Astrocyte (in vitro differentiated cells and primary cell): ENCODE measurements at regions not wholly inside any gene's neighbourhood (a gene's known extent, or its start where the extent isn't known, plus 50 kb on each side); places are given as distances from the start of the nearest gene placed in this dataset.

Source experiments
- CTCF ChIP-seq: IDR thresholded peaks from 2 replicates; pipeline ENCODE4 v1.5.1; 2011; ENCODE audit warnings: low read depth, mild to moderate bottlenecking, inconsistent platforms, low read length, moderate library complexity; ENCODE audit not compliant: insufficient read depth
- EZH2 ChIP-seq: IDR thresholded peaks from 2 replicates; pipeline ENCODE4 v1.6.1; 2012; ENCODE audit warnings: mild to moderate bottlenecking, low read length, inconsistent platforms; ENCODE audit not compliant: insufficient read depth

DNA sequence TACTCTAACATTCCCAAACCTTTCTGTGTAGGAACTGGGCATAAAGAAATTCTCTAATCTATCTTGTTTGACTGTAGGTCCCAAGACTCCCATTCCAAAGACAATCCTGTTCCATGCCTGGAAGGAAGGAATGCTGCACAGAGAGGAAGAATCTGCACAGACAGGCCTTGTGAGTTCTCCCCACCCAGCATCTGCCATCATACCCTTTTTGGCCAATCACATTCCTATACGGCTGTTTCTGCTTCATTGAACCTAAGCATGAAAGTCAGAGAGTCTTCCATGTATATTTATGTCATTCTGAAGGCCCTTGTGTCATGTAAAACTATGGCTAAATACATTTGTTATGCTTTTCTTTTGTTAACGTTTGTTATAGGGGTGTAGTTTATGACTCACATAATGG is 667.7 kb upstream of the IGFBP7 start:
- TF ChIP-seq CTCF, result no peak
- TF ChIP-seq EZH2, result no peak
